GM12878 (cell line): ENCODE measurements at regions not wholly inside any gene's neighbourhood (a gene's known extent, or its start where the extent isn't known, plus 50 kb on each side); places are given as distances from the start of the nearest gene placed in this dataset.
A peak's percentile ranks its signal among the peaks of the same experiment; 100 is the strongest.

Experiments
- ATAC-seq: fragments of 200-7000 bp; cut with Tn5 transposase; 3 replicates; pipeline ENCODE4 v1.9.1; 2020; ENCODE audit warnings: mild to moderate bottlenecking, moderate library complexity
- BruUV-seq: library from RNA; stranded (reverse); fragments of 400-500 nt; replicated peaks from 2 replicates; lab custom pipeline; 2021; lab: Mats Ljungman, UMichigan
- CTCF ChIA-PET: fragments of 300-600 bp; sonication (Branson Sonifier 250); formaldehyde crosslinking; extraction: SDS; loops from one replicate; lab custom pipeline; 2021; ENCODE audit warnings: inconsistent platforms; lab: Yijun Ruan, JAX
- POLR2A ChIA-PET: fragments of 350-600 bp; formaldehyde crosslinking; extraction: SDS; loops from one replicate; lab custom pipeline; 2021; ENCODE audit warnings: inconsistent platforms; lab: Charles Lee
- RAD21 ChIA-PET: fragments of 300-600 bp; sonication (Branson Sonifier 250); formaldehyde crosslinking; loops from one replicate; lab custom pipeline; 2023; ENCODE audit warnings: antibody characterized with exemption; ENCODE audit not compliant: unreplicated experiment; lab: Charles Lee
- SMC1A ChIA-PET: fragments of 300-600 bp; sonication (Branson Sonifier 250); formaldehyde crosslinking; loops from one replicate; lab custom pipeline; 2023; ENCODE audit not compliant: unreplicated experiment, uncharacterized antibody; lab: Charles Lee
- DNase-seq: peaks from one replicate; pipeline ENCODE4 v3.0.0-alpha.2; 2011; ENCODE audit warnings: low read depth, low spot score
- FAIRE-seq: peaks from 3 replicates; lab custom pipeline; 2011; peaks lifted over from hg19 to GRCh38; lab: Jason Lieb, UNC
- H2AFZ ChIP-seq: 2 replicates; pipeline ENCODE4 v1.6.0; 2011; ENCODE audit warnings: low read depth, low read length, control low read depth; ENCODE audit not compliant: control insufficient read depth
- H3K27ac ChIP-seq: 2 replicates; pipeline ENCODE4 v1.5.1; 2011; ENCODE audit warnings: control low read depth; ENCODE audit not compliant: control insufficient read depth, insufficient read depth
- H3K27me3 ChIP-seq, 2 experiments: replicated peaks in 1 of 2; 2 replicates each; pipeline versions ENCODE4 v1.6.0 to v1.6.1; 2011; ENCODE audit warnings: low read length in 1 of 2; ENCODE audit not compliant: control insufficient read depth in 2 of 2, insufficient read depth in 2 of 2
- H3K36me3 ChIP-seq, 2 experiments: 2 replicates each; pipeline ENCODE4 v1.5.1; 2011; ENCODE audit warnings: low read length in 1 of 2; ENCODE audit not compliant: control insufficient read depth in 2 of 2, insufficient read depth in 2 of 2
- H3K4me1 ChIP-seq: 2 replicates; pipeline ENCODE4 v1.6.1; 2011; ENCODE audit warnings: mild to moderate bottlenecking, low read length, moderate library complexity, mixed read lengths; ENCODE audit not compliant: control insufficient read depth, insufficient read depth
- H3K4me2 ChIP-seq: 2 replicates; pipeline ENCODE4 v1.6.0; 2011; ENCODE audit warnings: control low read depth; ENCODE audit not compliant: control insufficient read depth, insufficient read depth
- H3K4me3 ChIP-seq: fragments of 200-600 bp; sonication (generic); 2 replicates; pipeline ENCODE4 v1.5.1; 2016
- H3K79me2 ChIP-seq: 2 replicates; pipeline ENCODE4 v1.6.0; 2011; ENCODE audit warnings: low read length; ENCODE audit not compliant: control insufficient read depth, insufficient read depth
- H3K9ac ChIP-seq: 2 replicates; pipeline ENCODE4 v1.8.0; 2011; ENCODE audit warnings: low read length, control low read depth, mixed read lengths; ENCODE audit not compliant: control insufficient read depth, insufficient read depth
- H3K9me3 ChIP-seq: replicated peaks from 3 replicates; pipeline ENCODE4 v1.5.1; 2011; ENCODE audit warnings: mild to moderate bottlenecking, low read length; ENCODE audit not compliant: control insufficient read depth, insufficient read depth
- H4K20me1 ChIP-seq: 2 replicates; pipeline ENCODE4 v1.6.0; 2011; ENCODE audit not compliant: control insufficient read depth, insufficient read depth
- FOXM1 ChIP-seq: IDR thresholded peaks from 2 replicates; pipeline ENCODE4 v1.6.1; 2012; ENCODE audit warnings: low read depth, mild to moderate bottlenecking, inconsistent platforms, low read length, moderate library complexity
- JUND ChIP-seq: IDR thresholded peaks from 2 replicates; pipeline ENCODE4 v1.6.1; 2012; ENCODE audit warnings: low read depth, mild to moderate bottlenecking, low read length, improper control_type of control experiment, moderate library complexity
- NFIC ChIP-seq: IDR thresholded peaks from 2 replicates; pipeline ENCODE4 v1.6.1; 2012; ENCODE audit warnings: low read depth, mild to moderate bottlenecking, inconsistent platforms, low read length, moderate library complexity
- PAX8 ChIP-seq: fragments of 450-650 bp; IDR thresholded peaks from 2 replicates; pipeline ENCODE4 v1.6.1; 2017; ENCODE audit warnings: mild to moderate bottlenecking, moderate library complexity
- ZNF384 ChIP-seq: IDR thresholded peaks from 2 replicates; pipeline ENCODE4 v1.6.1; 2012; ENCODE audit warnings: low read depth, mild to moderate bottlenecking, low read length, improper control_type of control experiment, borderline replicate concordance
- WGBS: methylation state at CpG from one replicate; pipeline ENCODE4 v1.1.6; 2016; ENCODE audit warnings: low lambda C conversion rate; ENCODE audit not compliant: insufficient replicate concordance, insufficient coverage; ENCODE audit errors: missing lambda C conversion rate; 5-methylcytosine and 5-hydroxymethylcytosine counted together
- in situ Hi-C: fragments of 300-500 bp; cut with MboI; formaldehyde crosslinking; loops from 9 replicates; pipeline ENCODE4 v1.14.3; 2018; ENCODE audit warnings: mixed read lengths
- intact Hi-C: fragments of 100-400 bp; cut with micrococcal nuclease; formaldehyde crosslinking; loops from one replicate; pipeline ENCODE4 v1.14.2; 2022; ENCODE audit not compliant: unreplicated experiment
- TF ChIP-seq, protein P1 (sequence below): fragments of 450-650 bp; formaldehyde crosslinking; IDR thresholded peaks from 2 replicates; pipeline ENCODE4 v1.5.0; 2022; ENCODE audit warnings: mild to moderate bottlenecking, missing genetic modification characterization
- TF ChIP-seq, protein P2 (sequence below), 3 experiments: IDR thresholded peaks in 2 of 3; conservative IDR thresholded peaks in 1 of 3; 2 replicates each; pipeline ENCODE4 v1.5.1; 2011; ENCODE audit warnings: low read depth in 3 of 3, low read length in 3 of 3, mild to moderate bottlenecking in 3 of 3, control low read depth in 2 of 3, moderate library complexity in 2 of 3, inconsistent platforms in 1 of 3, mixed read lengths in 1 of 3; ENCODE audit not compliant: control insufficient read depth in 2 of 3, insufficient read depth in 1 of 3; ENCODE audit errors: extremely low read depth in 1 of 3
- TF ChIP-seq, protein P3 (sequence below): IDR thresholded peaks from 2 replicates; pipeline ENCODE4 v1.6.1; 2012; ENCODE audit warnings: mild to moderate bottlenecking, low read depth, low read length

DNA sequence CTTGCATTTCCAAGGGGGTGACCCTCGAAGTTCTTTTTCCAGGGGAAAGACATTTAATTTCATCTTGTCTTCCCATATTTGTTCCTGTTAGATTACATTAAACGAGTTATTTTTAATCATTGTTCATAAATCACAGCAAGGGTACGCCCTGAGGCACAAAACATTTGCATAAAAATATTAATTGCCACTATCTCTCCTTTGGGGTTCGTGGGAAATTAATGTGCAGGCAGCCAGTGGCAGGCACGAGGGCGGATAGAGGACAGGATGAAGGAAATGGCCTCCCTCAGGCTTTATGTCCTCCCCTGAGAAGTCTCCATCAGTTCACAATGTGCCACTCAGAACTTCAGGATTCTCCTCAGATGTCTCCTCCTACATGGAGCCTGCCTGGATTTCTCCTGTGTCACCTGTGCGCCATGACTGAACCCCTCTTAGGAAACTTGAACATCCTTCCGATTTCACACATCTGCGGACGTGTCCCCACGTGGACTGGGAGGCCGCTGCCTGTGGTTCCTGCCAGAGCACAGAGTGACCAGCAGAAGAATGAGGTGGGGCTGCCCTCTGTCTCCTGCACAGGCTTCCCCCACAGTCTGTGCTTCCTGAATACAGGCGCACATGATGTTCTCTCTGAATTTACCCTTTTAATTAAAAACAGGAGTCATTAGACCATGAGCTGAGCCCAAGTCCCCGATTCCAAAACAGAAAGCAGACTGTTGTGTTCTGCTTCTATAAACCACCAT lies 1085.9 kb downstream of the TBC1D22A start (continued):
- no peak for TF ChIP-seq PAX8
- TF ChIP-seq FOXM1 = no peak
- TF ChIP-seq, protein P1, sequence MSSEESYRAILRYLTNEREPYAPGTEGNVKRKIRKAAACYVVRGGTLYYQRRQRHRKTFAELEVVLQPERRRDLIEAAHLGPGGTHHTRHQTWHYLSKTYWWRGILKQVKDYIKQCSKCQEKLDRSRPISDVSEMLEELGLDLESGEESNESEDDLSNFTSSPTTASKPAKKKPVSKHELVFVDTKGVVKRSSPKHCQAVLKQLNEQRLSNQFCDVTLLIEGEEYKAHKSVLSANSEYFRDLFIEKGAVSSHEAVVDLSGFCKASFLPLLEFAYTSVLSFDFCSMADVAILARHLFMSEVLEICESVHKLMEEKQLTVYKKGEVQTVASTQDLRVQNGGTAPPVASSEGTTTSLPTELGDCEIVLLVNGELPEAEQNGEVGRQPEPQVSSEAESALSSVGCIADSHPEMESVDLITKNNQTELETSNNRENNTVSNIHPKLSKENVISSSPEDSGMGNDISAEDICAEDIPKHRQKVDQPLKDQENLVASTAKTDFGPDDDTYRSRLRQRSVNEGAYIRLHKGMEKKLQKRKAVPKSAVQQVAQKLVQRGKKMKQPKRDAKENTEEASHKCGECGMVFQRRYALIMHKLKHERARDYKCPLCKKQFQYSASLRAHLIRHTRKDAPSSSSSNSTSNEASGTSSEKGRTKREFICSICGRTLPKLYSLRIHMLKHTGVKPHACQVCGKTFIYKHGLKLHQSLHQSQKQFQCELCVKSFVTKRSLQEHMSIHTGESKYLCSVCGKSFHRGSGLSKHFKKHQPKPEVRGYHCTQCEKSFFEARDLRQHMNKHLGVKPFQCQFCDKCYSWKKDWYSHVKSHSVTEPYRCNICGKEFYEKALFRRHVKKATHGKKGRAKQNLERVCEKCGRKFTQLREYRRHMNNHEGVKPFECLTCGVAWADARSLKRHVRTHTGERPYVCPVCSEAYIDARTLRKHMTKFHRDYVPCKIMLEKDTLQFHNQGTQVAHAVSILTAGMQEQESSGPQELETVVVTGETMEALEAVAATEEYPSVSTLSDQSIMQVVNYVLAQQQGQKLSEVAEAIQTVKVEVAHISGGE = no peak

DNA sequence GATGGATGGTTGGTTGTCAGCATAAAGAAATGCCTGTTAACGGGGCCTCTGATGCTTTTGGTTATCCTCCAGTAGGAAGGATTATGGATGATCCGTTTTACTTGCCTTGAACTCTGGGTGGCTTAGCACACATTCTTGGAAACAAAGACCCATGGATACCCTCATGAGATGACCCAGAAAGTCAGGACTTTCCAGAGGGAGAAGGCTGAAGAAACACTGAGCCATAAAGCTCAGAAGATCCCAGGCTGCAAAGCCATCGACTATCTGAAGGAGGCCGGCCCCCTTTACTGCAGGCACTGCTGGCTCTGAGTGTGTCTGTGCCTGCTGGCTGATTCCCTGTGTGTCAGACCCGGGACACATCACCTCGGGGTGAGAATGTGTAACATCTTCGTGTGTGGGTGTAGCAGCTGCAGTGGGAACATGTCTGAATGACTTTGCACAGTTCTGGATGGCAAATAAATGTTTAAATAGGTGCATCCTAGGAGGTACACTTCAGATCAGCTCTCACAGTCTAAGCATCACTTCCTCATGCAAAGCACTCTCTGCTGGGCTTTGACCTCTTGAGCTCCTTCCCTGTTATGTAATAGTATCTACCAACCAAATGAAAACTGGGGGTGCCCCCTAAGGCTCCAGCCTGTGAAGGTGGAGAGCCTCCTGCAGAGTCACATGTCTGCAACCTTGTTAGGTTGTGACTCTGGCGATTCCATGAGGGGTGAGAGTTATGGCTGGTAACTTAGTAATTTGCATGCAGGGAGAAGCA lies 1084.9 kb downstream of the TBC1D22A start:
- H3K27me3 ChIP-seq = no peaks in the 10 kb centered on the region
- 27% methylated on average over 8 of the region's 8 CpGs for WGBS
- no peaks in the 10 kb centered on the region for H3K79me2 ChIP-seq
- ATAC-seq (peak; percentile 31; the same call in 1 of the 3 replicates), FAIRE-seq (no peak), DNase-seq (no peak)
- ChIA-PET POLR2A (no interaction called here), SMC1A (no interaction called here), CTCF (no interaction called here), RAD21 (no interaction called here)
- H3K4me3 ChIP-seq = no peak overlapping the region
- H3K36me3 ChIP-seq = no peaks in the 10 kb centered on the region
- H3K9me3 ChIP-seq = no peaks in the 10 kb centered on the region
- BruUV-seq = no TSS peak
- no peak overlapping the region for H3K4me2 ChIP-seq
- H3K4me1 ChIP-seq = no peaks in the 10 kb centered on the region
- no peak overlapping the region for H3K27ac ChIP-seq
- intact Hi-C loops = no loop called here
- H2AFZ ChIP-seq = no peak overlapping the region
- in situ Hi-C loops = no loop called here
- no peak overlapping the region for H3K9ac ChIP-seq
- H4K20me1 ChIP-seq = no peaks in the 10 kb centered on the region
- TF ChIP-seq ZNF384 (no peak), NFIC (no peak), JUND (no peak)
- TF ChIP-seq, protein P2, sequence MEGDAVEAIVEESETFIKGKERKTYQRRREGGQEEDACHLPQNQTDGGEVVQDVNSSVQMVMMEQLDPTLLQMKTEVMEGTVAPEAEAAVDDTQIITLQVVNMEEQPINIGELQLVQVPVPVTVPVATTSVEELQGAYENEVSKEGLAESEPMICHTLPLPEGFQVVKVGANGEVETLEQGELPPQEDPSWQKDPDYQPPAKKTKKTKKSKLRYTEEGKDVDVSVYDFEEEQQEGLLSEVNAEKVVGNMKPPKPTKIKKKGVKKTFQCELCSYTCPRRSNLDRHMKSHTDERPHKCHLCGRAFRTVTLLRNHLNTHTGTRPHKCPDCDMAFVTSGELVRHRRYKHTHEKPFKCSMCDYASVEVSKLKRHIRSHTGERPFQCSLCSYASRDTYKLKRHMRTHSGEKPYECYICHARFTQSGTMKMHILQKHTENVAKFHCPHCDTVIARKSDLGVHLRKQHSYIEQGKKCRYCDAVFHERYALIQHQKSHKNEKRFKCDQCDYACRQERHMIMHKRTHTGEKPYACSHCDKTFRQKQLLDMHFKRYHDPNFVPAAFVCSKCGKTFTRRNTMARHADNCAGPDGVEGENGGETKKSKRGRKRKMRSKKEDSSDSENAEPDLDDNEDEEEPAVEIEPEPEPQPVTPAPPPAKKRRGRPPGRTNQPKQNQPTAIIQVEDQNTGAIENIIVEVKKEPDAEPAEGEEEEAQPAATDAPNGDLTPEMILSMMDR (IDR thresholded peaks at IDR 0.05 in 2 of 3, conservative IDR thresholded peaks at IDR 0.05 in 1 of 3; ENCODE audit: control insufficient read depth in 2 of 3, extremely low read depth in 1 of 3, insufficient read depth in 1 of 3, low read depth in 3 of 3, low read length in 3 of 3) = no peak
- TF ChIP-seq, protein P3, sequence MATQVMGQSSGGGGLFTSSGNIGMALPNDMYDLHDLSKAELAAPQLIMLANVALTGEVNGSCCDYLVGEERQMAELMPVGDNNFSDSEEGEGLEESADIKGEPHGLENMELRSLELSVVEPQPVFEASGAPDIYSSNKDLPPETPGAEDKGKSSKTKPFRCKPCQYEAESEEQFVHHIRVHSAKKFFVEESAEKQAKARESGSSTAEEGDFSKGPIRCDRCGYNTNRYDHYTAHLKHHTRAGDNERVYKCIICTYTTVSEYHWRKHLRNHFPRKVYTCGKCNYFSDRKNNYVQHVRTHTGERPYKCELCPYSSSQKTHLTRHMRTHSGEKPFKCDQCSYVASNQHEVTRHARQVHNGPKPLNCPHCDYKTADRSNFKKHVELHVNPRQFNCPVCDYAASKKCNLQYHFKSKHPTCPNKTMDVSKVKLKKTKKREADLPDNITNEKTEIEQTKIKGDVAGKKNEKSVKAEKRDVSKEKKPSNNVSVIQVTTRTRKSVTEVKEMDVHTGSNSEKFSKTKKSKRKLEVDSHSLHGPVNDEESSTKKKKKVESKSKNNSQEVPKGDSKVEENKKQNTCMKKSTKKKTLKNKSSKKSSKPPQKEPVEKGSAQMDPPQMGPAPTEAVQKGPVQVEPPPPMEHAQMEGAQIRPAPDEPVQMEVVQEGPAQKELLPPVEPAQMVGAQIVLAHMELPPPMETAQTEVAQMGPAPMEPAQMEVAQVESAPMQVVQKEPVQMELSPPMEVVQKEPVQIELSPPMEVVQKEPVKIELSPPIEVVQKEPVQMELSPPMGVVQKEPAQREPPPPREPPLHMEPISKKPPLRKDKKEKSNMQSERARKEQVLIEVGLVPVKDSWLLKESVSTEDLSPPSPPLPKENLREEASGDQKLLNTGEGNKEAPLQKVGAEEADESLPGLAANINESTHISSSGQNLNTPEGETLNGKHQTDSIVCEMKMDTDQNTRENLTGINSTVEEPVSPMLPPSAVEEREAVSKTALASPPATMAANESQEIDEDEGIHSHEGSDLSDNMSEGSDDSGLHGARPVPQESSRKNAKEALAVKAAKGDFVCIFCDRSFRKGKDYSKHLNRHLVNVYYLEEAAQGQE = no peak
